ENCODE measurements at regions not wholly inside any gene's neighbourhood (a gene's known extent, or its start where the extent isn't known, plus 50 kb on each side); places are given as distances from the start of the nearest gene placed in this dataset.

DNA sequence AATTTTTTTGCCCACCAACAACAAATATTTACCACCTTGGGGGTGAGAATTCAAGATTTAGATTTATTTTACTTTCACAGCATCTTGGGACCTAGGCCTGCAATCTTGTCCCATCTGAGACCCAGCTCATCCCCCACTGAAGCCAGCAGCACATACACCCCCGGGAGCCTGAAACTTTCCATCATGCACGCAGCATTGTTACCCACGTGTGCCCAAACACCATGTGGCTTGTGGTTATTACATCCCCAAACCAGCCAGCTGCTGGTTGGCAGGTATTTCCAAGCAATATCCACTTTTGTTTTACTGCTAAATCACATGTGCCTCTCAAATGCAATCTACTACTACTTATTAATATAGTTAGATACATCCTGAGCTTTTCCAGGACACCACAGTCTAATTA lies 149.3 kb upstream of the NT5E start:
- TF ChIP-seq POLR2A (IDR thresholded peaks at IDR 0.05): no peak
- TF ChIP-seq, protein P1, sequence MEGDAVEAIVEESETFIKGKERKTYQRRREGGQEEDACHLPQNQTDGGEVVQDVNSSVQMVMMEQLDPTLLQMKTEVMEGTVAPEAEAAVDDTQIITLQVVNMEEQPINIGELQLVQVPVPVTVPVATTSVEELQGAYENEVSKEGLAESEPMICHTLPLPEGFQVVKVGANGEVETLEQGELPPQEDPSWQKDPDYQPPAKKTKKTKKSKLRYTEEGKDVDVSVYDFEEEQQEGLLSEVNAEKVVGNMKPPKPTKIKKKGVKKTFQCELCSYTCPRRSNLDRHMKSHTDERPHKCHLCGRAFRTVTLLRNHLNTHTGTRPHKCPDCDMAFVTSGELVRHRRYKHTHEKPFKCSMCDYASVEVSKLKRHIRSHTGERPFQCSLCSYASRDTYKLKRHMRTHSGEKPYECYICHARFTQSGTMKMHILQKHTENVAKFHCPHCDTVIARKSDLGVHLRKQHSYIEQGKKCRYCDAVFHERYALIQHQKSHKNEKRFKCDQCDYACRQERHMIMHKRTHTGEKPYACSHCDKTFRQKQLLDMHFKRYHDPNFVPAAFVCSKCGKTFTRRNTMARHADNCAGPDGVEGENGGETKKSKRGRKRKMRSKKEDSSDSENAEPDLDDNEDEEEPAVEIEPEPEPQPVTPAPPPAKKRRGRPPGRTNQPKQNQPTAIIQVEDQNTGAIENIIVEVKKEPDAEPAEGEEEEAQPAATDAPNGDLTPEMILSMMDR (IDR thresholded peaks at IDR 0.05): no peak

Data from sigmoid colon (tissue), 3 donors.